ENCODE measurements at regions not wholly inside any gene's neighbourhood (a gene's known extent, or its start where the extent isn't known, plus 50 kb on each side); places are given as distances from the start of the nearest gene placed in this dataset.

DNA sequence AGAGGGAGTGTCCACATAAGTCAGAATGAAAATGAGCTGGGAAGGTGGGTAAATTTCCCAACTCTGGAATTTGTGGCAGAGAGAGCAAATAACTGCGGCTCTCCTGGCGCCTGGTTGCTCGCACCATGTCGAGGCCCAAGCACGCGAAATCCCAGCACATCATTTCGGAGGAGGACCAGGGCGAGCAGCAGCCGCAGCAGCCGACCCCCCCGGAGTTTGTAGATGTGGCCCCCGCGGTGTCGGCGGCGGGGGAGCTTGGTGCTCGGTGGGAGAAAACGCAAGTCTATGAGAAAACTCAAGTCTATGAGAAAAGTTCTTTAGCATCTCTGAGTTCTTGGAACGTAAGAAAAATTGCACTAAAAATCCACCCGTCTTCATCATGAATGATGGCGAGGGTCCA lies 60.3 kb downstream of the ACTBL2 start:
- TF ChIP-seq, protein P1, sequence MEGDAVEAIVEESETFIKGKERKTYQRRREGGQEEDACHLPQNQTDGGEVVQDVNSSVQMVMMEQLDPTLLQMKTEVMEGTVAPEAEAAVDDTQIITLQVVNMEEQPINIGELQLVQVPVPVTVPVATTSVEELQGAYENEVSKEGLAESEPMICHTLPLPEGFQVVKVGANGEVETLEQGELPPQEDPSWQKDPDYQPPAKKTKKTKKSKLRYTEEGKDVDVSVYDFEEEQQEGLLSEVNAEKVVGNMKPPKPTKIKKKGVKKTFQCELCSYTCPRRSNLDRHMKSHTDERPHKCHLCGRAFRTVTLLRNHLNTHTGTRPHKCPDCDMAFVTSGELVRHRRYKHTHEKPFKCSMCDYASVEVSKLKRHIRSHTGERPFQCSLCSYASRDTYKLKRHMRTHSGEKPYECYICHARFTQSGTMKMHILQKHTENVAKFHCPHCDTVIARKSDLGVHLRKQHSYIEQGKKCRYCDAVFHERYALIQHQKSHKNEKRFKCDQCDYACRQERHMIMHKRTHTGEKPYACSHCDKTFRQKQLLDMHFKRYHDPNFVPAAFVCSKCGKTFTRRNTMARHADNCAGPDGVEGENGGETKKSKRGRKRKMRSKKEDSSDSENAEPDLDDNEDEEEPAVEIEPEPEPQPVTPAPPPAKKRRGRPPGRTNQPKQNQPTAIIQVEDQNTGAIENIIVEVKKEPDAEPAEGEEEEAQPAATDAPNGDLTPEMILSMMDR (IDR thresholded peaks at IDR 0.05; ENCODE audit: low read depth, low read length): no peak
- TF ChIP-seq POLR2A (IDR thresholded peaks at IDR 0.05; ENCODE audit: extremely low read depth, insufficient read length): no peak
- TF ChIP-seq, protein P2, sequence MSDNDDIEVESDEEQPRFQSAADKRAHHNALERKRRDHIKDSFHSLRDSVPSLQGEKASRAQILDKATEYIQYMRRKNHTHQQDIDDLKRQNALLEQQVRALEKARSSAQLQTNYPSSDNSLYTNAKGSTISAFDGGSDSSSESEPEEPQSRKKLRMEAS (IDR thresholded peaks at IDR 0.05; ENCODE audit: low read depth, low read length): no peak

Data from NB4 (cell line).